CD4-positive, alpha-beta T cell (primary cell): ENCODE measurements at regions not wholly inside any gene's neighbourhood (a gene's known extent, or its start where the extent isn't known, plus 50 kb on each side); places are given as distances from the start of the nearest gene placed in this dataset.

Experiments used
- ATAC-seq: fragments of 200-7000 bp; cut with Tn5 transposase; one replicate; pipeline ENCODE4 v1.10.0; 2022; ENCODE audit warnings: mild to moderate bottlenecking; ENCODE audit not compliant: poor library complexity
- CTCF ChIA-PET: fragments of 350-600 bp; sonication (Branson Sonifier 250); formaldehyde crosslinking; loops from one replicate; lab custom pipeline; 2021; ENCODE audit warnings: antibody characterized with exemption, inconsistent platforms; lab: Charles Lee
- POLR2A ChIA-PET: fragments of 350-600 bp; sonication (Branson Sonifier 250); formaldehyde crosslinking; loops from one replicate; lab custom pipeline; 2021; ENCODE audit warnings: antibody characterized with exemption, inconsistent platforms; lab: Charles Lee
- DNase-seq, 14 experiments: peaks; one replicate each; pipeline ENCODE4 v3.0.0-alpha.2; 2013 to 2020; ENCODE audit warnings: mixed read lengths in 2 of 14
- H3K27ac ChIP-seq, 2 donors: one replicate each; pipeline versions ENCODE4 v1.5.1 to v1.7.0; 2013; ENCODE audit warnings: low read length in 2 of 2, low read depth in 1 of 2, mild to moderate bottlenecking in 1 of 2
- H3K27me3 ChIP-seq, 2 experiments: 1 replicate in 1 of 2; 2 replicates in 1 of 2; pipeline versions ENCODE4 v1.6.1 to v1.7.0; 2013; ENCODE audit warnings: low read length in 2 of 2, control low read depth in 1 of 2, mild to moderate bottlenecking in 1 of 2, moderate library complexity in 1 of 2; ENCODE audit not compliant: insufficient read depth in 2 of 2, control insufficient read depth in 1 of 2
- H3K36me3 ChIP-seq: one replicate; pipeline ENCODE4 v1.6.1; 2013; ENCODE audit warnings: low read length, control low read depth; ENCODE audit not compliant: insufficient read depth
- H3K4me1 ChIP-seq: one replicate; pipeline ENCODE4 v1.6.1; 2013; ENCODE audit warnings: low read length, control low read depth; ENCODE audit not compliant: insufficient read depth
- H3K4me3 ChIP-seq: one replicate; pipeline ENCODE4 v1.5.1; 2013; ENCODE audit warnings: mild to moderate bottlenecking, low read length, moderate library complexity
- H3K9me3 ChIP-seq, 2 experiments: 1 replicate in 1 of 2; 2 replicates in 1 of 2; pipeline versions ENCODE4 v1.6.1 to v1.7.0; 2013; ENCODE audit warnings: low read length in 2 of 2, mild to moderate bottlenecking in 2 of 2, control low read depth in 1 of 2, moderate library complexity in 1 of 2; ENCODE audit not compliant: control insufficient read depth in 1 of 2, insufficient read depth in 1 of 2
- H3K27ac Mint-ChIP-seq: one replicate; pipeline ENCODE4 v1.8.0; 2020; ENCODE audit warnings: mixed read lengths
- H3K27me3 Mint-ChIP-seq: one replicate; pipeline ENCODE4 v1.8.0; 2021; ENCODE audit warnings: mixed read lengths
- H3K36me3 Mint-ChIP-seq: one replicate; pipeline ENCODE4 v1.8.0; 2021; ENCODE audit warnings: low read depth, mixed read lengths
- H3K4me1 Mint-ChIP-seq: one replicate; pipeline ENCODE4 v1.8.0; 2021; ENCODE audit warnings: low read depth, mixed read lengths
- H3K4me3 Mint-ChIP-seq: one replicate; pipeline ENCODE4 v1.8.0; 2020; ENCODE audit warnings: mild to moderate bottlenecking, mixed read lengths
- H3K9me3 Mint-ChIP-seq: one replicate; pipeline ENCODE4 v1.8.0; 2020; ENCODE audit warnings: mixed read lengths
- intact Hi-C, 2 experiments: fragments of 100-400 bp; cut with DNase I in 1 of 2; cut with micrococcal nuclease in 1 of 2; formaldehyde crosslinking; loops; one replicate each; pipeline versions ENCODE4 v1.15.1 to v1.9.0; 2023 to 2025; cut with DNase I, micrococcal nuclease
- TF ChIP-seq, protein P1 (sequence below): fragments of 200-600 bp; IDR thresholded peaks from one replicate; pipeline ENCODE4 v1.8.0; 2022; ENCODE audit warnings: antibody characterized with exemption, mild to moderate bottlenecking

DNA sequence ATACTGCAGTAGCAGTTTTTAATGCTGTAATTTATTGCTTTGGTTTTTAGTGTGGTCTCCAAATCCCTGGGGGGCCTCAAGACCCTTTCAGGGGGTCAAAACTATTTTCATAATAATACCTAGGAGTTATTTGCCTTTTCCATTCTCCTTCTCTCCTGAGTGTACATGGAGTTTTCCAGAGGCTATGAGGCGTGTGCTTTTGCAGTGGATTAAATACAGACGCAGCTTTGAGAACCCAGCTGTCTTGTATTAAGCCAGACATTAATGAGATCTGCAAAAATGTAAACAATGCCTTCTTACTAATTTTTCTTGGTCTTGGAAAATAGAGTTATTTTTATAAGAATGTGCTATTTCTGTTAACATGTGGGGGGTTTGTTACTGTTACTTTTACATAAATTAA lies 68.6 kb downstream of the SLC25A47 start:
- H3K9me3 ChIP-seq: no peaks in the 10 kb centered on the region
- no peak overlapping the region for H3K27ac ChIP-seq
- no peaks in the 10 kb centered on the region for H3K27me3 Mint-ChIP-seq
- H3K4me3 ChIP-seq: no peak overlapping the region
- TF ChIP-seq, protein P1, sequence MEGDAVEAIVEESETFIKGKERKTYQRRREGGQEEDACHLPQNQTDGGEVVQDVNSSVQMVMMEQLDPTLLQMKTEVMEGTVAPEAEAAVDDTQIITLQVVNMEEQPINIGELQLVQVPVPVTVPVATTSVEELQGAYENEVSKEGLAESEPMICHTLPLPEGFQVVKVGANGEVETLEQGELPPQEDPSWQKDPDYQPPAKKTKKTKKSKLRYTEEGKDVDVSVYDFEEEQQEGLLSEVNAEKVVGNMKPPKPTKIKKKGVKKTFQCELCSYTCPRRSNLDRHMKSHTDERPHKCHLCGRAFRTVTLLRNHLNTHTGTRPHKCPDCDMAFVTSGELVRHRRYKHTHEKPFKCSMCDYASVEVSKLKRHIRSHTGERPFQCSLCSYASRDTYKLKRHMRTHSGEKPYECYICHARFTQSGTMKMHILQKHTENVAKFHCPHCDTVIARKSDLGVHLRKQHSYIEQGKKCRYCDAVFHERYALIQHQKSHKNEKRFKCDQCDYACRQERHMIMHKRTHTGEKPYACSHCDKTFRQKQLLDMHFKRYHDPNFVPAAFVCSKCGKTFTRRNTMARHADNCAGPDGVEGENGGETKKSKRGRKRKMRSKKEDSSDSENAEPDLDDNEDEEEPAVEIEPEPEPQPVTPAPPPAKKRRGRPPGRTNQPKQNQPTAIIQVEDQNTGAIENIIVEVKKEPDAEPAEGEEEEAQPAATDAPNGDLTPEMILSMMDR: no peak
- H3K4me3 Mint-ChIP-seq: no peak overlapping the region
- H3K27ac Mint-ChIP-seq: no peak overlapping the region
- no peaks in the 10 kb centered on the region for H3K9me3 Mint-ChIP-seq
- H3K36me3 Mint-ChIP-seq: no peaks in the 10 kb centered on the region
- ChIA-PET POLR2A (no interaction called here), CTCF (no interaction called here)
- no peaks in the 10 kb centered on the region for H3K27me3 ChIP-seq
- peaks cover 8% of the 10 kb centered on the region for H3K4me1 ChIP-seq
- H3K4me1 Mint-ChIP-seq: peaks cover 12% of the 10 kb centered on the region
- no peaks in the 10 kb centered on the region for H3K36me3 ChIP-seq
- no peak for DNase-seq
- intact Hi-C loops: no loop called here
- no peak for ATAC-seq

DNA sequence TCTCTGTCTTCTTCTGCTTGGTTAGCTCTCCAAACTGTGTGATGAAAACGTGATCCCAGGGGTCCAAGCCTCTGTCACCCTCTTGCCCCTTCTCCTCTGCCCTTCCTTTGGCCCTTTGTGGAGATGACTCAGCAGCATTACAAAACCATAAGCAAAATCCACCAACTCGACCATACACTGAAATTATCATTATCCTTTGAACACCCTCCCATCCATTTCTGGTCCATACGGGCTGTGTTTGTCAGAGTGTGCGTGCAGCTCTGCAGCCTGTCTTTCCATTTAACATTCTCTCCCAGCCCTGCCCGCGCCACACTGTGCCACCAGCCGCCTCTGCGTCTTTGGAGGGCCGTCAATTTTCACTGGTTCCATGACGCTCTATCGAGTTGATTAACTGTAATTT lies 69.2 kb downstream of the SLC25A47 start:
- no peak overlapping the region for H3K4me3 Mint-ChIP-seq
- H3K27me3 ChIP-seq: no peaks in the 10 kb centered on the region
- peaks cover 12% of the 10 kb centered on the region for H3K4me1 Mint-ChIP-seq
- intact Hi-C loops: no loop called here
- ChIA-PET CTCF (no interaction called here), POLR2A (no interaction called here)
- H3K4me3 ChIP-seq: no peak overlapping the region
- no peaks in the 10 kb centered on the region for H3K27me3 Mint-ChIP-seq
- ATAC-seq (no peak), DNase-seq (no peak)
- H3K9me3 Mint-ChIP-seq: no peaks in the 10 kb centered on the region
- H3K36me3 Mint-ChIP-seq: peaks cover 3% of the 10 kb centered on the region
- no peak overlapping the region for H3K27ac Mint-ChIP-seq
- no peak overlapping the region for H3K27ac ChIP-seq
- no peaks in the 10 kb centered on the region for H3K36me3 ChIP-seq
- no peaks in the 10 kb centered on the region for H3K9me3 ChIP-seq
- TF ChIP-seq, protein P1: no peak
- peaks cover 8% of the 10 kb centered on the region for H3K4me1 ChIP-seq

DNA sequence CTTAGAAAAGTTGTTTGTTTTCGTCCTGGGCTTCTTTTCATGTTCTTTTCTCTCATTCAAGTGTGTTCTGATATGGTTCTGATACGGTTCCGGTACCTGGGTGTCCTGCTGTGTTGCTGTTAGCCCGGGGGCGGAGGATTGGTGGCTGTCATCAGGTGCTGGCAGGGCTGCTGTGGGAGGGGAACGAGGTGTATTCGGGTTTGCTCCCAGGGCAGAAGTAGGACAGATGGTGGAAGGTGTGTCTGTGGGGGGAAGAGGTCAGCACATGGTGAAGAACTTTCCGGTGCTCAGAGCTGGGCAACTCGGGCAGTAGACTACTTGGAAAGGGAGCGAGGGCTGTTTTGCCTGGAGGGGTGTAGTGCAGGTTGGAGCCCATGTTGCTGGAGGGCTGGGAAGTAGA lies 70.2 kb downstream of the SLC25A47 start:
- peaks cover 4% of the 10 kb centered on the region for H3K36me3 Mint-ChIP-seq
- H3K4me1 Mint-ChIP-seq: peaks cover 4% of the 10 kb centered on the region
- H3K9me3 ChIP-seq: no peaks in the 10 kb centered on the region
- H3K4me3 Mint-ChIP-seq: no peak overlapping the region
- no peaks in the 10 kb centered on the region for H3K27me3 ChIP-seq
- TF ChIP-seq, protein P1: no peak
- ChIA-PET CTCF (no interaction called here), POLR2A (interaction anchor here (0.6 kb wide), 1 partner anchor 56 kb away, joined by 5 read pairs; no protein-coding TSS in a partner anchor)
- ATAC-seq: no peak
- no peak for DNase-seq
- no peak overlapping the region for H3K27ac ChIP-seq
- peaks cover 4% of the 10 kb centered on the region for H3K4me1 ChIP-seq
- no peaks in the 10 kb centered on the region for H3K27me3 Mint-ChIP-seq
- no peak overlapping the region for H3K27ac Mint-ChIP-seq
- no peak overlapping the region for H3K4me3 ChIP-seq
- no peaks in the 10 kb centered on the region for H3K36me3 ChIP-seq
- intact Hi-C loops: no loop called here
- H3K9me3 Mint-ChIP-seq: no peaks in the 10 kb centered on the region
